ENCODE measurements at regions not wholly inside any gene's neighbourhood (a gene's known extent, or its start where the extent isn't known, plus 50 kb on each side); places are given as distances from the start of the nearest gene placed in this dataset.

DNA sequence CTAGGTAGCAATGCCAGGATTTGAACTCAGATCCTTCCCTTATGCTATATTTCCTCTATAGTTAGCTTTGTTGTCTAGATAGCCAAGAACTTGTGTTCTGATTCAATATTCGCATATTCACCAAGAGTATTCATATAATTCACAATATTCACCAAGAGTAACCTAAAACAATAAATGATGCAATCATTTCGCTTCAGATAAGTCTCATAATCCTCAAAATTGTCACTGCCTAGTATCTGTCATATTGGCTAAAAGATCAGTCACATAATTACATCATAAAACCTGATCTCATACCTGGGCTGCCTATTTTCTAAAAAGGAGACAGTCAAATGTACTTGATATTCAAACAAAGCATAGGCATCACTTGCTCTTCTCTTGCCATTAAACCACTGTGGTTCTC, 199.7 kb upstream of the CPEB2 start:
- no peak overlapping the region for H3K9ac ChIP-seq (ENCODE audit: low read depth in 1 of 2, low read length in 2 of 2)

DNA sequence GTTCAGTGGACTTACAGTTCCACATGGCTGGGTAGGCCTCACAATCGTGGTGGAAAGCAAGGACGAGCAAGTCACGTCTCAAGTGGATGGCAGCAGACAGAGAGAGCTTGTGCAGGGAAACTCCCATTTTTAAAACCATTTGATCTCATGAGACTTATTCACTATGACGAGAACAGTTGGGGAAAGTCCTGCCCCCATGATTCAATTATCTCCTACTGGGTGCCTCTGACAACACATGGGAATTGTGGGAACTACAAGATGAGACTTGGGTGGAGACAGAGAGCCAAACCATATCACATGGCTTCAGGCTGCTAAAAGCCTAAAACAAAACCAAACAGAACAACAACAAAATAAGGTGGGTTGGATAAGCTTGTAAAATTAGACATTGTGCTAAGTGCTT, 194.4 kb upstream of the CPEB2 start:
- no peaks in the 10 kb centered on the region for H3K4me1 ChIP-seq (ENCODE audit: control insufficient read depth in 1 of 2, insufficient read depth in 2 of 2, low read length in 2 of 2)
- no peaks in the 10 kb centered on the region for H3K27me3 ChIP-seq (ENCODE audit: control insufficient read depth in 1 of 2, insufficient read depth in 2 of 2, low read length in 2 of 2)
- no peaks in the 10 kb centered on the region for H3K9me3 ChIP-seq (ENCODE audit: control insufficient read depth in 1 of 2, low read length in 2 of 2)
- no peak overlapping the region for H3K9ac ChIP-seq (ENCODE audit: low read depth in 1 of 2, low read length in 2 of 2)
- H3K36me3 ChIP-seq (ENCODE audit: control insufficient read depth in 1 of 2, insufficient read depth in 2 of 2, low read length in 2 of 2) = no peaks in the 10 kb centered on the region
- no peak overlapping the region for H3K4me3 ChIP-seq (ENCODE audit: low read depth in 1 of 2, low read length in 2 of 2)
- H3K27ac ChIP-seq (ENCODE audit: low read depth, low read length) = no peak overlapping the region

More for the DNA sequence above, 199.7 kb upstream of the CPEB2 start:
- Histone ChIP-seq H3K4me1 (ENCODE audit: control insufficient read depth in 1 of 2, insufficient read depth in 2 of 2, low read length in 2 of 2) (no peaks in the 10 kb centered on the region), H3K4me3 (ENCODE audit: low read depth in 1 of 2, low read length in 2 of 2) (no peak overlapping the region), H3K27ac (ENCODE audit: low read depth, low read length) (no peak overlapping the region), H3K27me3 (ENCODE audit: control insufficient read depth in 1 of 2, insufficient read depth in 2 of 2, low read length in 2 of 2) (no peaks in the 10 kb centered on the region), H3K9me3 (ENCODE audit: control insufficient read depth in 1 of 2, low read length in 2 of 2) (peaks cover 5 to 10% of the 10 kb centered on the region in 2 donors), H3K36me3 (ENCODE audit: control insufficient read depth in 1 of 2, insufficient read depth in 2 of 2, low read length in 2 of 2) (no peaks in the 10 kb centered on the region)

DNA sequence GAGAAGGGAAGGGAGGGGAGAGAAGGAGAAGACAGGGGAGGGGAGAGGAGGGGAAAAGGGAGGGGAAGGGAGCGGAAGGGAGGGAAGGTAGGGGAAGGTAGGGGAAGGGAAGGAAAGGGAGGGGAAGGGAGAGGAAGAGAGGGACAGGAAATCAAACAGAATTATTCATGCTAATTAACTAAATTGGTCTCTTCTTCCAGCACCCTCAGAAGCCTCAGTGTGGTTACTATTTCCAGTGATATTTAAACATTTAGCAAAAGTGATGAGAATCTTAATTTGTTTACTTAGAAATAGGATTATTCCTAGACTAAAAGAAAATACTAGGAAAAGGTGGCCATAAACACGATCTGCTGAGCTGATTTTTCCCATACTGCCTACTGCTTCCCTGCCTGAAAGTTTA, 193.1 kb upstream of the CPEB2 start:
- Histone ChIP-seq H3K4me1 (ENCODE audit: control insufficient read depth in 1 of 2, insufficient read depth in 2 of 2, low read length in 2 of 2) (no peaks in the 10 kb centered on the region), H3K9ac (ENCODE audit: low read depth in 1 of 2, low read length in 2 of 2) (no peak overlapping the region), H3K9me3 (ENCODE audit: control insufficient read depth in 1 of 2, low read length in 2 of 2) (no peaks in the 10 kb centered on the region), H3K27ac (ENCODE audit: low read depth, low read length) (no peak overlapping the region), H3K4me3 (ENCODE audit: low read depth in 1 of 2, low read length in 2 of 2) (no peak overlapping the region), H3K27me3 (ENCODE audit: control insufficient read depth in 1 of 2, insufficient read depth in 2 of 2, low read length in 2 of 2) (no peaks in the 10 kb centered on the region), H3K36me3 (ENCODE audit: control insufficient read depth in 1 of 2, insufficient read depth in 2 of 2, low read length in 2 of 2) (no peaks in the 10 kb centered on the region)

DNA sequence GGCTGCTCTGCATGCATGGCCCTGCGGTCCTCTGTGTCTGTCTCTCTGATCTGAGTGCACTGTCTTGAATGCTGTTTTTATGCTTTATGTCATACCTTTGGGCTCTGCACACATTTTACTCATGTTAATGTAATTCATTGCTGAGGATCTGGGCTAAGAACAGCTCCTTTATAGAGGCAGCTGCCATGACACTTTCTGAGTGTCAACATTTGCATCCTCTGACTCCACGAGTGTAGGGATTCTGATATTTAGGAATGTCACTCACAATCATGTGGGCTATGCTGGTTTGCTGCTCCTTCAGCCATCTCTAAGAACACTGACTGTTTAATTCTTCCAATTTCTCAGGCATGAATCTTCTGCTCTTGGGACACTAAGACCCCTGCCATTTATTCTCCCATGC, 192.2 kb upstream of the CPEB2 start:
- no peak overlapping the region for H3K27ac ChIP-seq (ENCODE audit: low read depth, low read length)
- H3K27me3 ChIP-seq (ENCODE audit: control insufficient read depth in 1 of 2, insufficient read depth in 2 of 2, low read length in 2 of 2) = no peaks in the 10 kb centered on the region
- H3K9ac ChIP-seq (ENCODE audit: low read depth in 1 of 2, low read length in 2 of 2) = no peak overlapping the region
- H3K9me3 ChIP-seq (ENCODE audit: control insufficient read depth in 1 of 2, low read length in 2 of 2) = no peaks in the 10 kb centered on the region
- H3K4me3 ChIP-seq (ENCODE audit: low read depth in 1 of 2, low read length in 2 of 2) = no peak overlapping the region
- H3K36me3 ChIP-seq (ENCODE audit: control insufficient read depth in 1 of 2, insufficient read depth in 2 of 2, low read length in 2 of 2) = no peaks in the 10 kb centered on the region
- no peaks in the 10 kb centered on the region for H3K4me1 ChIP-seq (ENCODE audit: control insufficient read depth in 1 of 2, insufficient read depth in 2 of 2, low read length in 2 of 2)

DNA sequence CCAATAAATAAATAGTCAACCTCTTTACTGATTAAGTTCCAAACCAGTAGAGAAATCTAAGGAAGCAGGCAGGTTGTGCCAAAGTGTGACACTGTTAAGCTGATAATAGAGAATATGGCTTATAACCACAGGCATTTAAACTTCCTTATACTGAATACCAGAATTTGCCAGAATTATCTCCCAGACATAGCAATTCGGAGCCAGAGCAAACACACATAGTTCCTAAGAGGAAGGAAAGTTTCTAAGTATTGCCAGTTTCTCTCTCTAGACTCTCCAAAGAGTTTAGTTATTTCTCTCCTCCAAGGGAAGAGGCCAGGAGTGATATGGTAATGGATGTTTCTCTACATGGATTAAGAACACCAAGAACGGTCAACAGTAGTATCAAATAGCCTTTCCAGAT, 191.7 kb upstream of the CPEB2 start:
- Histone ChIP-seq H3K27me3 (ENCODE audit: control insufficient read depth in 1 of 2, insufficient read depth in 2 of 2, low read length in 2 of 2) (no peaks in the 10 kb centered on the region), H3K9ac (ENCODE audit: low read depth in 1 of 2, low read length in 2 of 2) (no peak overlapping the region), H3K4me3 (ENCODE audit: low read depth in 1 of 2, low read length in 2 of 2) (no peak overlapping the region)

DNA sequence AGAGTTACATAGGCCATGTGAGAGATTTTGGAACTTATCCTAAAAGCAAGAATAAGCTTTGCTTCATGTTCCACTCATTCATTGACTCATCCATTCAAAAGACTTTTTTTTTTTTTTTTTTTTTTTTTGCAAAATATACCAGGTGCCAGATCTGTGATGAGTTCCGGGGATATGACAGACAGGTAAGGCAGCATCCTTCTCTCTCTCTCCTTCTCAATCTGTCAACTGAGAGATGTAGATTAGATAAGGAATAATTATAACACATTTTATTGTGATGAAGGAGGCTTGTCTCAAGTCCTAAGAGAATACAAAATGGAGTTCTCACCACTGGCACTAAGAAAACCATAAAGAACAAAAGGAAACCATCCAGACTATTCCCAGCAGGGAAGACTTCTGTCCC, 190.2 kb upstream of the CPEB2 start:
- no peaks in the 10 kb centered on the region for H3K27me3 ChIP-seq (ENCODE audit: control insufficient read depth in 1 of 2, insufficient read depth in 2 of 2, low read length in 2 of 2)
- H3K4me1 ChIP-seq (ENCODE audit: control insufficient read depth in 1 of 2, insufficient read depth in 2 of 2, low read length in 2 of 2) = no peaks in the 10 kb centered on the region
- H3K4me3 ChIP-seq (ENCODE audit: low read depth in 1 of 2, low read length in 2 of 2) = no peak overlapping the region
- no peaks in the 10 kb centered on the region for H3K9me3 ChIP-seq (ENCODE audit: control insufficient read depth in 1 of 2, low read length in 2 of 2)
- H3K36me3 ChIP-seq (ENCODE audit: control insufficient read depth in 1 of 2, insufficient read depth in 2 of 2, low read length in 2 of 2) = no peaks in the 10 kb centered on the region
- H3K27ac ChIP-seq (ENCODE audit: low read depth, low read length) = no peak overlapping the region
- H3K9ac ChIP-seq (ENCODE audit: low read depth in 1 of 2, low read length in 2 of 2) = no peak overlapping the region

More for the DNA sequence above, 191.7 kb upstream of the CPEB2 start:
- H3K4me1 ChIP-seq (ENCODE audit: control insufficient read depth in 1 of 2, insufficient read depth in 2 of 2, low read length in 2 of 2) = no peaks in the 10 kb centered on the region
- H3K36me3 ChIP-seq (ENCODE audit: control insufficient read depth in 1 of 2, insufficient read depth in 2 of 2, low read length in 2 of 2) = no peaks in the 10 kb centered on the region
- H3K27ac ChIP-seq (ENCODE audit: low read depth, low read length) = no peak overlapping the region
- no peaks in the 10 kb centered on the region for H3K9me3 ChIP-seq (ENCODE audit: control insufficient read depth in 1 of 2, low read length in 2 of 2)

DNA sequence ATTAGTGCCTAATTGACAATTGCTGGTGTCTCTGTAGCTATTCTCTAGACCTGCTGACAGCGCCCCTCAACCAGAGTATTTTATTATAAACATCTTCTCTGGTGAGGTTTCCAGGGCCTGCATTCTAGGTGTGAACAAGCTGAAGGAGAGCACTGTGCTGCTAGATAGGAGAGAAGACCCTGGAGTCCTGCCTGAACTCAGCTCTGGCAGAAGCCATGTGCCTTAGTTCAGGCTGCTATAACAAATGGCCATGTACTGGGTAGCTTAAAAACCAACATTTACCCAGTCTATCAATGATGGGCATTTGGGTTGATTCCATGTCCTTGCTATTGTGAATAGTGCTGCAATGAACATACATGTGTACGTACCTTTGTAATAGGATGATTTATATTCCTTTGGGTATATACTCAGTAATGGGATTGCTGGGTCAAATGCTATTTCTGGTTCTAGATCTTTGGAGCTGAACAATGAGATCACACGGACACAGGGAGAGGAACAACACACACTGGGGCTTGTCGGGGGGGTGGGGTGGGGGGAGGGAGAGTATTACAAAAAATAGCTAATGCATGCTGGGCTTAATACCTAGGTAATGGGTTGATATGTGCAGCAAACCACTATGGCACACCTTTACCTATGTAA, 185.5 kb upstream of the CPEB2 start:
- H3K4me3 ChIP-seq (ENCODE audit: low read depth in 1 of 2, low read length in 2 of 2) = no peak overlapping the region

DNA sequence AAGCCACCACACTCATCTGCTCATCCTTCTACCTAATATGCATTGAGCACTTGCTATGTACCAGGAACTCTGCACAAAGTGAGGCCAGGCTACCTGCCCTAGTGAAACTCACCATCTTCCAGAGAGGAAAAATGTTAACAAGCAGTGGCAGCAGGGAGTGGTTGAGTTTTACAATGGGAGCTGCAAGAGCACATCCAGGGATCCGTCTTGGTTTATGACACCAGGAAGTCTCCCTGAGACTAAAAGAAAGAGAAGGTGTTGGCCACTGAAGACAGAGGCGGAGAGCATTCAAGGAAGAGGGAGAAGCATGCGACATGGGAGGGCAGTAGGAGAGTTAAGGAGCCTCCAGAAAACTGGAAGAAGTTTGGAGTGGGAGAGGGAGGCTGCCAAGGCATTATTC, 178.1 kb upstream of the CPEB2 start:
- Histone ChIP-seq H3K27me3 (ENCODE audit: control insufficient read depth in 1 of 2, insufficient read depth in 2 of 2, low read length in 2 of 2) (no peaks in the 10 kb centered on the region), H3K4me3 (ENCODE audit: low read depth in 1 of 2, low read length in 2 of 2) (no peak overlapping the region), H3K4me1 (ENCODE audit: control insufficient read depth in 1 of 2, insufficient read depth in 2 of 2, low read length in 2 of 2) (no peaks in the 10 kb centered on the region), H3K27ac (ENCODE audit: low read depth, low read length) (no peak overlapping the region), H3K9me3 (ENCODE audit: control insufficient read depth in 1 of 2, low read length in 2 of 2) (no peaks in the 10 kb centered on the region), H3K36me3 (ENCODE audit: control insufficient read depth in 1 of 2, insufficient read depth in 2 of 2, low read length in 2 of 2) (no peaks in the 10 kb centered on the region), H3K9ac (ENCODE audit: low read depth in 1 of 2, low read length in 2 of 2) (no peak overlapping the region)

More for the DNA sequence above, 185.5 kb upstream of the CPEB2 start:
- no peak overlapping the region for H3K27ac ChIP-seq (ENCODE audit: low read depth, low read length)
- H3K9me3 ChIP-seq (ENCODE audit: control insufficient read depth in 1 of 2, low read length in 2 of 2) = no peaks in the 10 kb centered on the region
- H3K4me1 ChIP-seq (ENCODE audit: control insufficient read depth in 1 of 2, insufficient read depth in 2 of 2, low read length in 2 of 2) = no peaks in the 10 kb centered on the region
- no peak overlapping the region for H3K9ac ChIP-seq (ENCODE audit: low read depth in 1 of 2, low read length in 2 of 2)
- H3K36me3 ChIP-seq (ENCODE audit: control insufficient read depth in 1 of 2, insufficient read depth in 2 of 2, low read length in 2 of 2) = no peaks in the 10 kb centered on the region
- no peaks in the 10 kb centered on the region for H3K27me3 ChIP-seq (ENCODE audit: control insufficient read depth in 1 of 2, insufficient read depth in 2 of 2, low read length in 2 of 2)

DNA sequence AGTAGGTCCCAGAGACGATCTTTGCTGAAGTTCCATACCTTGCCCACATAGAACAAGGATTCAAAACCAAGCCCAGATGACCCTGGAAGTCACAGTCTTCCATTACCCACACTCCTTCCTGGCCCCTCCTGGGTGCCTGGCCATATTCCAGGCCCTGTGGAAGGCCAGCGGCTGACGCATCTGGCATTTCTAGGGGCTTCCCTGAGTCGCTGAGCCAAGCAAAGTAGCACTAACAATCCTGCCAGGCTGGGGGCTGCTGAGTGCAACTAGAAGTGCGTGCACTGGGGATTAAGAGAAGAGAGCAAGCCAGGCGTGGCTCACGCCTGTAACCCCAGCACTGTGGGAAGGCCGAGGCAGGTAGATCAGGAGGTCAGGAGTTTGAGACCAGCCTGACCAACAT, 175.2 kb upstream of the CPEB2 start:
- Histone ChIP-seq H3K27ac (ENCODE audit: low read depth, low read length) (no peak overlapping the region), H3K4me1 (ENCODE audit: control insufficient read depth in 1 of 2, insufficient read depth in 2 of 2, low read length in 2 of 2) (no peaks in the 10 kb centered on the region)

DNA sequence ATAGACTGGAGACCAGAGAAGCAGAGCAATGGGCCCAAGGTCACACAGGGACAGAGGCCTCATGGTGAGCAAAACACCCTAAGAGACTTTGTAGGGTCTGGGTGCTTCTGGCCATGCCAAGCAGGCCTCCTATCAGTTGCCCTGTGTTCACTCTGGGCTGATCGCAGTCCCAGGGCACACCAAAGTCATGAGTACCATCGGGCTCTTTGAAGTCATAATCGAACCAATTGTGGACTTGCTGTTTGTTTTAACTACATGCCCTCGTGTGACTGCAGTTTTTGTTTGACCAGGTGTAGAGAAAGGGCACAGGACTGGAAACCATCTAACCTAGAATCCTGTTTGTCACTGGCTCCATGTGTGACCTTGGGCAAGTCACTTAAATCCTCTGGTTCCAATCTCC, 172.5 kb upstream of the CPEB2 start:
- Histone ChIP-seq H3K27ac (ENCODE audit: low read depth, low read length) (no peak overlapping the region), H3K4me3 (ENCODE audit: low read depth in 1 of 2, low read length in 2 of 2) (no peak overlapping the region), H3K4me1 (ENCODE audit: control insufficient read depth in 1 of 2, insufficient read depth in 2 of 2, low read length in 2 of 2) (no peaks in the 10 kb centered on the region), H3K36me3 (ENCODE audit: control insufficient read depth in 1 of 2, insufficient read depth in 2 of 2, low read length in 2 of 2) (no peaks in the 10 kb centered on the region), H3K9ac (ENCODE audit: low read depth in 1 of 2, low read length in 2 of 2) (no peak overlapping the region), H3K9me3 (ENCODE audit: control insufficient read depth in 1 of 2, low read length in 2 of 2) (no peaks in the 10 kb centered on the region), H3K27me3 (ENCODE audit: control insufficient read depth in 1 of 2, insufficient read depth in 2 of 2, low read length in 2 of 2) (no peaks in the 10 kb centered on the region)

More for the DNA sequence above, 175.2 kb upstream of the CPEB2 start:
- no peaks in the 10 kb centered on the region for H3K27me3 ChIP-seq (ENCODE audit: control insufficient read depth in 1 of 2, insufficient read depth in 2 of 2, low read length in 2 of 2)
- no peaks in the 10 kb centered on the region for H3K9me3 ChIP-seq (ENCODE audit: control insufficient read depth in 1 of 2, low read length in 2 of 2)
- H3K9ac ChIP-seq (ENCODE audit: low read depth in 1 of 2, low read length in 2 of 2) = no peak overlapping the region
- no peak overlapping the region for H3K4me3 ChIP-seq (ENCODE audit: low read depth in 1 of 2, low read length in 2 of 2)
- H3K36me3 ChIP-seq (ENCODE audit: control insufficient read depth in 1 of 2, insufficient read depth in 2 of 2, low read length in 2 of 2) = no peaks in the 10 kb centered on the region

DNA sequence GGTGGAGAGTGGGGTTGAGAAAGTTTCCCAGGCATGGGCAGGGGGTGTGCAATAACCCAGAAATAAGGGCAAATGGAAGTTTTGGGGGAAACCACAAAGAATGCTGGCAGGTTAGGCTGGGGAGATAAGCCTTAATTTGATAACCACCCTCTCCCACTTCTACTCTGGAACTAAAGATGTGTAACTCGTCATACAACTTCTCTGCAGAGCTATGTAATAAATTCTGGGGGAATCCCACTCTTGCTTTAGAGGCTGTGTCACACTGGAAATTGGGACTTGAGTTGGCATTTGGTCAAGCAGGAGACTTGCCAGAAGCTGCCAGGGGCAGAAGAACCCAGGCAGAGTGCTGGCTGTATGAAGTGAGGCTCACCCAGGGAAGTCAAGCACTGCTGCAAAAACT, 170.9 kb upstream of the CPEB2 start:
- no peak overlapping the region for H3K4me3 ChIP-seq (ENCODE audit: low read depth in 1 of 2, low read length in 2 of 2)
- H3K36me3 ChIP-seq (ENCODE audit: control insufficient read depth in 1 of 2, insufficient read depth in 2 of 2, low read length in 2 of 2) = no peaks in the 10 kb centered on the region
- H3K9me3 ChIP-seq (ENCODE audit: control insufficient read depth in 1 of 2, low read length in 2 of 2) = no peaks in the 10 kb centered on the region
- H3K27ac ChIP-seq (ENCODE audit: low read depth, low read length) = no peak overlapping the region
- no peak overlapping the region for H3K9ac ChIP-seq (ENCODE audit: low read depth in 1 of 2, low read length in 2 of 2)
- no peaks in the 10 kb centered on the region for H3K27me3 ChIP-seq (ENCODE audit: control insufficient read depth in 1 of 2, insufficient read depth in 2 of 2, low read length in 2 of 2)
- no peaks in the 10 kb centered on the region for H3K4me1 ChIP-seq (ENCODE audit: control insufficient read depth in 1 of 2, insufficient read depth in 2 of 2, low read length in 2 of 2)

Measured in duodenal mucosa (tissue), 2 donors.